ENCODE measurements at regions not wholly inside any gene's neighbourhood (a gene's known extent, or its start where the extent isn't known, plus 50 kb on each side); places are given as distances from the start of the nearest gene placed in this dataset.

- no CpG with 5 or more reads among the region's 2 CpGs for WGBS (ENCODE audit: insufficient coverage)
- POLR2A ChIA-PET, result no interaction called here
- Histone ChIP-seq H3K9ac (ENCODE audit: low read length) (no peak overlapping the region), H4K20me1 (ENCODE audit: control insufficient read depth, insufficient read depth, low read length, poor library complexity, severe bottlenecking) (no peaks in the 10 kb centered on the region), H3K79me2 (ENCODE audit: control insufficient read depth, insufficient read depth, low read length) (no peaks in the 10 kb centered on the region), H3K4me2 (replicated peaks; ENCODE audit: low read depth, low read length, poor library complexity, severe bottlenecking) (no peak overlapping the region), H3K9me3 (ENCODE audit: control extremely low read depth in 1 of 3, control insufficient read depth in 2 of 3, insufficient read depth in 1 of 3, low read length in 2 of 3) (no peaks in the 10 kb centered on the region), H2AFZ (ENCODE audit: insufficient read depth, low read depth, low read length, poor library complexity, severe bottlenecking) (no peak overlapping the region), H3K4me1 (ENCODE audit: control insufficient read depth in 2 of 2, insufficient read depth in 2 of 2, low read length in 2 of 2) (no peaks in the 10 kb centered on the region), H3K27ac (ENCODE audit: low read length in 2 of 2) (no peak overlapping the region), H3K4me3 (ENCODE audit: control extremely low read depth in 1 of 5, extremely low read depth in 1 of 5, insufficient read depth in 1 of 5, low read depth in 2 of 5, low read length in 4 of 5) (no peak overlapping the region), H3K27me3 (replicated peaks in 1 of 4; ENCODE audit: control extremely low read depth in 1 of 4, control insufficient read depth in 3 of 4, insufficient read depth in 4 of 4, low read length in 3 of 4) (no peaks in the 10 kb centered on the region), H3K36me3 (replicated peaks in 1 of 2; ENCODE audit: control extremely low read depth in 1 of 2, control insufficient read depth in 1 of 2, extremely low read depth in 1 of 2, insufficient read depth in 2 of 2, low read length in 1 of 2) (no peaks in the 10 kb centered on the region)
- no peak for ATAC-seq (ENCODE audit: low read depth)
- CTCF ChIA-PET, result no interaction called here
- no peaks in the 10 kb centered on the region for H3K9me3 Mint-ChIP-seq (ENCODE audit: insufficient read depth)
- DNase-seq, result no peak
- TF ChIP-seq EZH2 (IDR thresholded peaks at IDR 0.05; ENCODE audit: borderline replicate concordance, insufficient read depth, low read depth, low read length, poor library complexity, severe bottlenecking) (no peak), CTCF (IDR thresholded peaks at IDR 0.05) (no peak)
- intact Hi-C loops (cut with micrococcal nuclease), result no loop called here
- no peak overlapping the region for H3K27ac Mint-ChIP-seq
- H3K4me3 Mint-ChIP-seq, result no peak overlapping the region
- peaks cover 12% of the 10 kb centered on the region for H3K27me3 Mint-ChIP-seq
- no peaks in the 10 kb centered on the region for H3K4me1 Mint-ChIP-seq
Observed at GRCh38 chr6:12576389-12576788, 140.2 kb upstream of the PHACTR1 start.

DNA sequence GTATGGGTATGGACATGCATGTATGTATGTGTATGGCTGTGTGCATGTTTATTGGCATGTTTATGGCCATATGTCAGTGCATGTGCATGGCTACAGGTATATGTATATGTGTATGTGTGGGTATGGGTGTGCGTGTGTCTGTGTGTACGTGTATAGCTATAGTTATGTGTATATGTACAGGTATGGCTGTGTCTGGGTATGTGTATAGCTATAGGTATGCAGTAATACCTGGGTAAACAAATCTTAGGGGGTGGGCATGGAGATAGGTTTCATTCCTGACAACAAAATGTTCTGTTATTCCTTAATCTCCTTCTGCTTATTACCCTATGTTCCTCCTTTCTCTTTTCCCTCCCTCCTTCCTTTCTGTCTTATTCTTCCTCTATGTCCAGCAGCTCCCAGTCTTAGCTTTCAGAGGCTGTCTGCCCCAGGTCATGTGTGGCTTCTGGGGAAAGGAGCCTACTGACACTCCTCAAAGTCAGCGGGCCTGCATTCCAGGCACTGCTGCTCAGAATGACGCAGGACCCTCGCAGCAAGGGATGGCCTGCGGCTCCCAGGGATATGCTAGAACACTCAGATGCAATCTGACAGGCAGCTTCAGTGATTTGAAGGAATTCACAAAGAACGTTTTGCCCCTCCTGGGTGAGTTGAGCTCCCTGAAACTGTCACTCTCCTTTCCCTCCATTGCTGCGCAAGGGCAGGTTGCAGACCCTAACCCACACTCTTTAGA is 139.3 kb upstream of the PHACTR1 start:
- Histone ChIP-seq H3K36me3 (replicated peaks in 1 of 2; ENCODE audit: control extremely low read depth in 1 of 2, control insufficient read depth in 1 of 2, extremely low read depth in 1 of 2, insufficient read depth in 2 of 2, low read length in 1 of 2) (no peaks in the 10 kb centered on the region), H2AFZ (ENCODE audit: insufficient read depth, low read depth, low read length, poor library complexity, severe bottlenecking) (no peak overlapping the region), H3K27me3 (replicated peaks in 1 of 4; ENCODE audit: control extremely low read depth in 1 of 4, control insufficient read depth in 3 of 4, insufficient read depth in 4 of 4, low read length in 3 of 4) (no peaks in the 10 kb centered on the region), H3K4me2 (replicated peaks; ENCODE audit: low read depth, low read length, poor library complexity, severe bottlenecking) (no peak overlapping the region), H3K9ac (ENCODE audit: low read length) (no peak overlapping the region), H3K79me2 (ENCODE audit: control insufficient read depth, insufficient read depth, low read length) (no peaks in the 10 kb centered on the region), H4K20me1 (ENCODE audit: control insufficient read depth, insufficient read depth, low read length, poor library complexity, severe bottlenecking) (no peaks in the 10 kb centered on the region), H3K27ac (ENCODE audit: low read length in 2 of 2) (no peak overlapping the region), H3K4me3 (ENCODE audit: control extremely low read depth in 1 of 5, extremely low read depth in 1 of 5, insufficient read depth in 1 of 5, low read depth in 2 of 5, low read length in 4 of 5) (no peak overlapping the region), H3K4me1 (ENCODE audit: control insufficient read depth in 2 of 2, insufficient read depth in 2 of 2, low read length in 2 of 2) (no peaks in the 10 kb centered on the region), H3K9me3 (ENCODE audit: control extremely low read depth in 1 of 3, control insufficient read depth in 2 of 3, insufficient read depth in 1 of 3, low read length in 2 of 3) (no peaks in the 10 kb centered on the region)
- ChIA-PET CTCF (no interaction called here), POLR2A (no interaction called here)
- no peak for DNase-seq
- WGBS (ENCODE audit: insufficient coverage), result 87% methylated on average over 6 of the region's 8 CpGs
- no peak for ATAC-seq (ENCODE audit: low read depth)
- Mint-ChIP-seq H3K27ac (no peak overlapping the region), H3K9me3 (ENCODE audit: insufficient read depth) (no peaks in the 10 kb centered on the region), H3K4me1 (no peaks in the 10 kb centered on the region), H3K27me3 (peaks cover 12% of the 10 kb centered on the region), H3K4me3 (no peak overlapping the region)
- TF ChIP-seq EZH2 (IDR thresholded peaks at IDR 0.05; ENCODE audit: borderline replicate concordance, insufficient read depth, low read depth, low read length, poor library complexity, severe bottlenecking) (no peak), CTCF (IDR thresholded peaks at IDR 0.05) (no peak)
- intact Hi-C loops (cut with micrococcal nuclease), result no loop called here
